Peyer's patch (tissue), 4 donors: ENCODE measurements at regions not wholly inside any gene's neighbourhood (a gene's known extent, or its start where the extent isn't known, plus 50 kb on each side); places are given as distances from the start of the nearest gene placed in this dataset.
"Not testable (repeated sequence)": the region's sequence is repeated elsewhere in the genome, so short reads cannot be mapped to it uniquely, and the experiment has no call there.

ENCODE experiments used
- DNase-seq, 3 donors: peaks; one replicate each; pipeline ENCODE4 v3.0.0-alpha.2; 2017 to 2019
- H3K27ac ChIP-seq, 4 donors: fragments of 200-600 bp; sonication (generic); one replicate each; pipeline ENCODE4 v1.5.1; 2016 to 2019
- H3K27me3 ChIP-seq, 2 donors: fragments of 200-600 bp; sonication (generic); one replicate each; pipeline ENCODE4 v1.5.1; 2019
- H3K36me3 ChIP-seq, 3 donors: fragments of 200-600 bp; sonication (generic); one replicate each; pipeline ENCODE4 v1.5.1; 2016 to 2019
- H3K4me1 ChIP-seq, 4 donors: fragments of 200-600 bp; sonication (generic); one replicate each; pipeline ENCODE4 v1.5.1; 2016 to 2019
- H3K4me3 ChIP-seq, 4 donors: fragments of 200-600 bp; sonication (generic); 1 replicate in 3 of 4; 2 replicates in 1 of 4; pipeline ENCODE4 v1.5.1; 2016 to 2019; ENCODE audit warnings: mild to moderate bottlenecking in 1 of 4
- H3K9me3 ChIP-seq, 4 donors: fragments of 200-600 bp; sonication (generic); one replicate each; pipeline ENCODE4 v1.5.1; 2016 to 2019; ENCODE audit warnings: mild to moderate bottlenecking in 1 of 4
- POLR2A ChIP-seq, 2 donors: fragments of 450-650 bp; IDR thresholded peaks; one replicate each; pipeline ENCODE4 v1.5.1; 2017; ENCODE audit warnings: antibody characterized with exemption in 2 of 2, mild to moderate bottlenecking in 2 of 2, moderate library complexity in 2 of 2
- TF ChIP-seq, protein P1 (sequence below), 6 experiments: fragments of 450-650 bp in 4 of 6; fragments of 200-600 bp in 2 of 6; sonication (generic) in 1 of 6; IDR thresholded peaks; one replicate each; pipeline ENCODE4 v1.5.1; 2017 to 2019; ENCODE audit warnings: antibody characterized with exemption in 6 of 6, mild to moderate bottlenecking in 3 of 6, moderate library complexity in 1 of 6

GRCh38 chr18:57947117-57947516 lies 96.9 kb upstream of the NEDD4L start:
- no peak for DNase-seq
- Histone ChIP-seq H3K27ac (no peak overlapping the region), H3K4me1 (peaks cover 0 to 6% (median 0%) of the 10 kb centered on the region in 4 donors), H3K9me3 (no peaks in the 10 kb centered on the region), H3K36me3 (no peaks in the 10 kb centered on the region), H3K27me3 (no peaks in the 10 kb centered on the region), H3K4me3 (no peak overlapping the region)
- TF ChIP-seq, protein P1, sequence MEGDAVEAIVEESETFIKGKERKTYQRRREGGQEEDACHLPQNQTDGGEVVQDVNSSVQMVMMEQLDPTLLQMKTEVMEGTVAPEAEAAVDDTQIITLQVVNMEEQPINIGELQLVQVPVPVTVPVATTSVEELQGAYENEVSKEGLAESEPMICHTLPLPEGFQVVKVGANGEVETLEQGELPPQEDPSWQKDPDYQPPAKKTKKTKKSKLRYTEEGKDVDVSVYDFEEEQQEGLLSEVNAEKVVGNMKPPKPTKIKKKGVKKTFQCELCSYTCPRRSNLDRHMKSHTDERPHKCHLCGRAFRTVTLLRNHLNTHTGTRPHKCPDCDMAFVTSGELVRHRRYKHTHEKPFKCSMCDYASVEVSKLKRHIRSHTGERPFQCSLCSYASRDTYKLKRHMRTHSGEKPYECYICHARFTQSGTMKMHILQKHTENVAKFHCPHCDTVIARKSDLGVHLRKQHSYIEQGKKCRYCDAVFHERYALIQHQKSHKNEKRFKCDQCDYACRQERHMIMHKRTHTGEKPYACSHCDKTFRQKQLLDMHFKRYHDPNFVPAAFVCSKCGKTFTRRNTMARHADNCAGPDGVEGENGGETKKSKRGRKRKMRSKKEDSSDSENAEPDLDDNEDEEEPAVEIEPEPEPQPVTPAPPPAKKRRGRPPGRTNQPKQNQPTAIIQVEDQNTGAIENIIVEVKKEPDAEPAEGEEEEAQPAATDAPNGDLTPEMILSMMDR (IDR thresholded peaks at IDR 0.05) = no peak
- no peak for TF ChIP-seq POLR2A (IDR thresholded peaks at IDR 0.05)

GRCh38 chr18:57943723-57944122 lies 100.3 kb upstream of the NEDD4L start:
- no peak overlapping the region for H3K27ac ChIP-seq
- no peaks in the 10 kb centered on the region for H3K9me3 ChIP-seq
- DNase-seq = no peak
- H3K4me3 ChIP-seq = no peak overlapping the region
- no peaks in the 10 kb centered on the region for H3K36me3 ChIP-seq
- TF ChIP-seq, protein P1 (IDR thresholded peaks at IDR 0.05) = no peak
- no peak for TF ChIP-seq POLR2A (IDR thresholded peaks at IDR 0.05)
- no peaks in the 10 kb centered on the region for H3K27me3 ChIP-seq
- H3K4me1 ChIP-seq = no peaks in the 10 kb centered on the region

DNA sequence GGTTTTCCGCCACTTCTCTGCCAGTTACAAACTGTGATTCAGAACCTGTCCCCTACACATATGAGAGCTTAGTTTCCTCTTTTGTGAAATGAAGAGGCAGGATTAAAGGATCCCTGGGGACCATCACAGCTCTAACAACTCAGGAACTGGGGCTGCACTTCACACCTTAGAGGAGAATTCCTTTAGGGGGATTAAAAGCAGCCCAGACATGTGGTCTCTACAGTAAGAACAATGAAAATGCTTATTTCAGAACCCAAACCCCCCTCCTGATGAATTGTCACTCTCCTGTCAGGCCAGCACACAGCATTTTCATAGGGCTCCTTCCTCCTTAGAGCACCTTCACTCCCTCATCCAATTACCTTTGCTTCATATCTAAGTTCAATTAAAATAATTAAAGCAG lies 101.5 kb upstream of the NEDD4L start:
- Histone ChIP-seq H3K36me3 (no peaks in the 10 kb centered on the region), H3K4me3 (no peak overlapping the region), H3K27me3 (no peaks in the 10 kb centered on the region), H3K27ac (no peak overlapping the region), H3K4me1 (no peaks in the 10 kb centered on the region), H3K9me3 (no peaks in the 10 kb centered on the region)
- DNase-seq = no peak
- TF ChIP-seq POLR2A (IDR thresholded peaks at IDR 0.05) = no peak
- TF ChIP-seq, protein P1 (IDR thresholded peaks at IDR 0.05) = no peak

GRCh38 chr18:57941841-57942489 lies 102.1 kb upstream of the NEDD4L start:
- Histone ChIP-seq H3K27me3 (no peaks in the 10 kb centered on the region), H3K27ac (no peak overlapping the region), H3K36me3 (no peaks in the 10 kb centered on the region), H3K4me1 (no peaks in the 10 kb centered on the region), H3K4me3 (no peak overlapping the region), H3K9me3 (no peaks in the 10 kb centered on the region)
- TF ChIP-seq POLR2A (IDR thresholded peaks at IDR 0.05) = no peak
- TF ChIP-seq, protein P1 (IDR thresholded peaks at IDR 0.05) = no peak
- no peak for DNase-seq

GRCh38 chr18:57940166-57940660 lies 103.8 kb upstream of the NEDD4L start:
- H3K27me3 ChIP-seq = no peaks in the 10 kb centered on the region
- TF ChIP-seq POLR2A (IDR thresholded peaks at IDR 0.05) = no peak
- TF ChIP-seq, protein P1 (IDR thresholded peaks at IDR 0.05) = no peak
- no peak for DNase-seq
- no peak overlapping the region for H3K4me3 ChIP-seq
- H3K27ac ChIP-seq = no peak overlapping the region
- no peaks in the 10 kb centered on the region for H3K4me1 ChIP-seq
- no peaks in the 10 kb centered on the region for H3K36me3 ChIP-seq
- no peaks in the 10 kb centered on the region for H3K9me3 ChIP-seq

- not testable (repeated sequence) for H3K36me3 ChIP-seq, H3K4me3 ChIP-seq, H3K4me1 ChIP-seq, H3K9me3 ChIP-seq, H3K27me3 ChIP-seq, H3K27ac ChIP-seq, DNase-seq
Observed at GRCh38 chr18:57934375-57934774, 109.7 kb upstream of the NEDD4L start.
